Right cardiac atrium (tissue), 5 donors: ENCODE measurements at regions not wholly inside any gene's neighbourhood (a gene's known extent, or its start where the extent isn't known, plus 50 kb on each side); places are given as distances from the start of the nearest gene placed in this dataset.
"Not testable (repeated sequence)": the region's sequence is repeated elsewhere in the genome, so short reads cannot be mapped to it uniquely, and the experiment has no call there.

Source experiments
- ATAC-seq, 2 donors: fragments of 200-7000 bp; cut with Tn5 transposase; one replicate each; pipeline versions ENCODE4 v1.8.0 to v1.9.1; 2020; ENCODE audit warnings: moderate library complexity in 2 of 2, mild to moderate bottlenecking in 1 of 2
- DNase-seq, 3 donors: peaks; one replicate each; pipeline ENCODE4 v3.0.0-alpha.2; 2020
- H3K27ac ChIP-seq: one replicate; pipeline ENCODE4 v1.5.1; 2013; ENCODE audit warnings: mild to moderate bottlenecking, low read length, control low read depth, moderate library complexity
- H3K27me3 ChIP-seq: one replicate; pipeline ENCODE4 v1.6.1; 2013; ENCODE audit not compliant: control insufficient read depth, insufficient read depth
- H3K4me1 ChIP-seq: one replicate; pipeline ENCODE4 v1.6.1; 2013; ENCODE audit warnings: low read length; ENCODE audit not compliant: control insufficient read depth, insufficient read depth
- H3K4me3 ChIP-seq: one replicate; pipeline ENCODE4 v1.5.1; 2013; ENCODE audit warnings: low read length, control low read depth
- H3K9me3 ChIP-seq: one replicate; pipeline ENCODE4 v1.6.1; 2013; ENCODE audit warnings: low read length; ENCODE audit not compliant: control insufficient read depth
- WGBS: extraction: QIAGEN DNeasy Blood & Tissue Kit; methylation state at CpG from one replicate; pipeline ENCODE4 v1.1.7; 2013; 5-methylcytosine and 5-hydroxymethylcytosine counted together
- intact Hi-C, 4 donors: fragments of 100-400 bp; cut with DNase I; formaldehyde crosslinking; loops; one replicate each; pipeline versions ENCODE4 v1.11.0 to v1.14.0; 2022 to 2023
- donor health status: healthy with polysubstance abuse.
- donor health status: DM: no; HTN: yes; CAD: no.
- donor health status: DM: no; HTN: no; CAD: no.
- donor health status: DM: no; HTN: yes; CAD: no; lungs with severe emphysema.
- donor health status: DM: yes; HTN: yes; CAD: no.

DNA sequence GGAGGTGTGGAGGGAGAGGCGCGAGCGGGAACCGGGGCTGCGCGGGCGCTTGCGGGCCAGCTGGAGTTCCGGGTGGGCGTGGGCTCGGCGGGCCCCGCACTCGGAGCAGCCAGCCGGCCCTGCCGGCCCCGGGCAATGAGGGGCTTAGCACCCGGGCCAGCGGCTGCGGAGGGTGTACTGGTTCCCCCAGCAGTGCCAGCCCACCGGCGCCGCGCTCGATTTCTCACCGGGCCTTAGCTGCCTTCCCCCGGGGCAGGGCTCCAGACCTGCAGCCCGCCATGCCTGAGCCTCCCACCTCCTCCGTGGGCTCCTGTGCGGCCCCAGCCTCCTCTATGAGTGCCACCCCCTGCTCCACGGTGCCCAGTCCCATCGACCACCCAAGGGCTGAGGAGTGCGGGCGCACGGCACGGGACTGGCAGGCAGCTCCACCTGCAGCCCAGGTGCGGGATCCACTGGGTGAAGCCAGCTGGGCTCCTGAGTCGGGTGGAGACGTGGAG is 141.4 kb downstream of the SPRY1 start:
- intact Hi-C loops = not testable (repeated sequence)

DNA sequence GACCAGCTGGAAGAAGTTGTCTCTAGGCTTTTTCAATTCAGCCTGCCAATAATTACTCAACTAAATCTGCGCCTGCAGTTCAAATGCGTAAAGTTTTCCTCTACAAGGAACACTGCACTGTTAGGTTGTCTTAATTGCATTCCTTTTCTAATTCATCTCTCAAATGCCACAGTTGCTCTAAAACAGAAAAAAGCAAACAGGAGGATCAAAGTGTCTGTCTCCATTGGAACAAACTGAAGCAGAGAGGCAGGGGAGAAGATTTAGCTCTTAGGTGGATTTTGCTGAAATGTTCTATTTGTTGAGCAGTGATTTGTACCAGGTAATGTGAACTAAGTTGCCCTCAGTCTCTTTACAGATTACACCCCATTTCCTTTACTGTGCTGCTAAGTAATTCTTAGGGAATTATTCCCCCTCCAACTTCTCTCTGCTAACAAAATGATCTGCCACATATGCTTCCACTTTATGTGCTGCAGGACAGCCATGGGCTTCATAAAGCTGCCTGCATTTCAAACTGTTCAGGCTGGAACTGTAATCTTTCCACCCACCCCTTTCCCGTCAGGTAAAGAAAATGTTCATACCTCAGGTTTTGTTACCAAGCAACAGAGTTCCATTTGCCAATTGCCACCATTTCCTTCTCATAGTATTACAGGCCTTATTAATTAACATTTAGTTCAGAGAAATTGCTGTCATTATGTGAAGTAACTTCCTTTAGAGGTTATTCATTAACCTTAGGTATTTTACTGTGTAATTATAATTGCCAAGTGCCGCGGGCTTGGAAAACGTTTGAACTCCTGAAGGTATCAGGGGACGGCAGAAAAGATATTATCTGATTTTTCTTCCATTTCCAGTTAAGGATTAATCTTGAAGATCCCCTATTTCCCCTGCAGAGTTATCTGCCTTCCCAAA is 149.3 kb downstream of the SPRY1 start:
- H3K27me3 ChIP-seq = no peaks in the 10 kb centered on the region
- no peak for ATAC-seq
- no peaks in the 10 kb centered on the region for H3K4me1 ChIP-seq
- no peak for DNase-seq
- intact Hi-C loops = no loop called here
- H3K4me3 ChIP-seq = no peak overlapping the region
- 65% methylated on average over 7 of the region's 7 CpGs for WGBS
- H3K27ac ChIP-seq = no peak overlapping the region
- H3K9me3 ChIP-seq = no peaks in the 10 kb centered on the region

More for the DNA sequence above, 141.4 kb downstream of the SPRY1 start:
- H3K9me3 ChIP-seq, DNase-seq, H3K27me3 ChIP-seq, H3K27ac ChIP-seq, H3K4me3 ChIP-seq, ATAC-seq, H3K4me1 ChIP-seq: not testable (repeated sequence)
- 95% methylated on average over 39 of the region's 39 CpGs for WGBS

DNA sequence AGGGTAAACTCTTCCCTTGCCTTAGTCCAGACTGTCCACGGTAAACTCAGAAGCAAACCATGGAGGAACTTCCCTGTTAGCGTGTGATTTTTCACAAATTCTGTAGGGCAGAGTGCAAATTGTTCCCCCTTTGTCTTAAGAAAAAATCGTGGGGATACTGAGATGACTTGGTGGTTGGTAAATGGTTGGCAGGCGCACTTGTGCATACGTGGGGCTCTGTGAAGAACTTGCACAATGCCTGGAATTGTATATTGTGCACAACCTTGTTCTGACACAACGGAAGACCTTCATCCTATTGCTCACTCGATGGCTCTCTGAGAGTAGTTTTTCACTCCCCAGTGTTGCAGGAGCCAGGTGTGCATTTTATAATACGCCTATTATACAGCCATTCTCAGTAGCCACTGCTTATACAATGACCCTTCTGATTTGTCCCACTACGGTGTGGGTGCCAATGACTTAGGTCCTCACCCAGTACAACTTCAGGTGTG is 150.0 kb downstream of the SPRY1 start:
- Histone ChIP-seq H3K4me3 (no peak overlapping the region), H3K27me3 (no peaks in the 10 kb centered on the region), H3K27ac (no peak overlapping the region), H3K4me1 (no peaks in the 10 kb centered on the region), H3K9me3 (no peaks in the 10 kb centered on the region)
- intact Hi-C loops = no loop called here
- no peak for DNase-seq
- ATAC-seq = no peak
- 80% methylated on average over 9 of the region's 9 CpGs for WGBS

DNA sequence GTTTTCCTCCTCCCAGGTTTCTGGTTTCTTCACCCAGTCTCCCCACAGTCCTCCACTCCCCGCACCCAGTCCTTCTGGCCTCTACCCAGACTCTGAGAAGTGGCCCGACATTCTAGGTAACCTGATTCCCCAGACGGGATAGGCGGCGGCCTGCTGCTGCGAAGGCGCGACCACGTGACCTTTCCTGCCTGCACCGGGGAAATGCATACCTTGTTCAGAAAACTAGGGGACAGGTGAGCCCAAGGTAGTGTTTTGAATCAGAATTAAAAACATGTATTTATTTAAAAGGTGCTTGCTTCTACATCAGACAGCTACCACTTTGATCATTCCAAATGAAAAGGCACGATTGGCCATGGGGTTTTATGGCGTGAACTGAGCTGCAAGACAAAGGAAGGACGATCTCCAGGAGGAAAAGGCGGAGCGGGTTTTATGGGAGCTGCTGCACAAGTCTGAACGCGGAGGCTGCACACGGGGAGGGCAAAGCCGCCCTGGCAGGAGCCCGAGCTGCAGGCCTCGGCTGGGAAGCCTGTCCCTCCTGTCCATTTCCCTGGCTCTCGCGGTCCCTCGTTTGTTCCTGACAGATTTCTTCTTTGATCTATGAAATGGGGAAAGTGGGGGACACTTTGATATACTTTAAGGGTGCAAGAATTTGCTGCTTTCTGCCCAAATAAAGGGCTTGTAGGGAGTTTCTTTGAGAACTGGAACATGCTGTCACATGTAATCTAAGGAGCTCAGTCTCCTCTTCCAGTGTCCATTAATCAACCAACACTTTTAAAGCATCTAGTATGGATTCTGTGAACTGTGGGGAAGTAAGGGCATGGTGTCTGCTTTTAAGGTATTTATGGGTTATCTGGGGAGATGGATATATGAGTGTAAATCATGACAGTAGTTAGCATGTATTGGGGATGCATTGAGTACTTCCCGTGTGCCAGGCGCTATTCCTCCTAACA is 150.9 kb downstream of the SPRY1 start:
- intact Hi-C loops = no loop called here
- no peak for ATAC-seq
- no peaks in the 10 kb centered on the region for H3K27me3 ChIP-seq
- H3K4me3 ChIP-seq = no peak overlapping the region
- H3K4me1 ChIP-seq = no peaks in the 10 kb centered on the region
- 90% methylated on average over 26 of the region's 26 CpGs for WGBS
- H3K9me3 ChIP-seq = no peaks in the 10 kb centered on the region
- DNase-seq = peak in 1 of 3 donors; percentile 32
- no peak overlapping the region for H3K27ac ChIP-seq

DNA sequence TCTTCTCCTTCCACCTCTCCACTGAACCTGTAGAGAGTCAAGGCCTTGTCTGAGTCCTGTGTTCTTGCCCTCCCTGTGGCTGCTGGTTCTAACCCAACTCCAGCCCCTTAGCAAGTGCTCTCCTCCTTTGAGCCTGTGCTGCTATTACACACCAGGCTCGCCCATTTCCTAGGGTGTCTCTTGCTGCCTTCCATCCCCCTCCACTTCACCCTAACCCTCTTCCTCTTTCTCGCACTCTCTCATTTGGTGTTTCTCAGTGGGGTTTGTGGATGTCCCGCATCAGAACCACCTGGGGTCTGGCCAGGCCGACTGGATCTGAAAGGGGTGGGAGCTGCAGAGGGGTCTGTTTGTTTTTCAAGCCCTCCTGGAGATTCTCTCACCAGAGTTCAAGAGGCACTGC is 156.7 kb downstream of the SPRY1 start:
- H3K27me3 ChIP-seq = no peaks in the 10 kb centered on the region
- no peaks in the 10 kb centered on the region for H3K9me3 ChIP-seq
- WGBS = 85% methylated on average over 4 of the region's 4 CpGs
- intact Hi-C loops = loop anchor here in 1 of 4 donors (10.0 kb wide), 1 partner anchor 112 kb away; no protein-coding TSS in a partner anchor
- no peak overlapping the region for H3K27ac ChIP-seq
- ATAC-seq (no peak), DNase-seq (no peak)
- H3K4me3 ChIP-seq = no peak overlapping the region
- peaks cover 4% of the 10 kb centered on the region for H3K4me1 ChIP-seq

DNA sequence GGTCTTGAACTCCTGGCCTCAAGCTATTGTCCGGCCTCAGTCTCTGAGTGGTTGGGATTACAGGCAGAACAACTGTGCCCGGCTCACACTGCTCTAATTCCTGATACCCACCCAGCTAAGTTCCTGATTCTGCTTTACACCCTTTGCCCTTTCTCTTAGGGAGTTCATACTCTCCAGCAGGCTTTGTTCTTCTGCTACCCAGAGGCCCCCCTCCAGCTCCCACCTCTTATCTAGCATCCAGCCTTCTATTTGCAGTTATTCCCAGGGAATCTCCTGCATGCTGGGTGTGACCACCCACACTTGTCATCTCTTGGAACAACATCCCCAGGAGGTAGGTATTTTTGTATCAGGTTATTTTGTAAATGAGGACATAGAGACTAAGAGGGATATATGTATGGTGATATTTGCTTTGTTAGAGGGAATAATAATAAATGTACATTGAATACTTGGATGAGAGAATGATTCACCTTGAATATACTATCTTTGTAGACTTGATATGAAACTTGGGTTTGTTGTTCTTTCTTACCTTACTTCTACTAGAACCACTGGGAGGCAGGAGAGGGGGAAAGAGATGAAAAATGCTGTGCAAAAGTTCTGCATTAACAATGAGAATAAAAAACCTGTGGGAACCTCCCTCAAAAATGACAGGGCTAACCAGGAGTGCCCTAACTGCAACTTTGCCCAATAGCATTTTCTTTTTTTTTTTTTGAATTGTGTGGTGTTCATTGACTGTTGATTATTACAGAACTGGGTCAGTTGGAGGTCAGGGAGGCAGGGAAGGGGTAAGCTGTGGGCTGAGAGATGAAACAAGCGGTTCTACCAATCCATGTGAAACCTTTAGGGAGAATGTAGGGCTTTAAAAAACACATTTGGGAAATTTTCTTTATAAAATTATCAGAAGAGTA is 157.4 kb downstream of the SPRY1 start:
- Histone ChIP-seq H3K4me3 (no peak overlapping the region), H3K27ac (no peak overlapping the region), H3K9me3 (no peaks in the 10 kb centered on the region), H3K27me3 (no peaks in the 10 kb centered on the region), H3K4me1 (peaks cover 4% of the 10 kb centered on the region)
- DNase-seq (no peak), ATAC-seq (no peak)
- intact Hi-C loops = loop anchor here in 1 of 4 donors (10.0 kb wide), 1 partner anchor 111 kb away; no protein-coding TSS in a partner anchor
- 82% methylated on average over 3 of the region's 3 CpGs for WGBS

DNA sequence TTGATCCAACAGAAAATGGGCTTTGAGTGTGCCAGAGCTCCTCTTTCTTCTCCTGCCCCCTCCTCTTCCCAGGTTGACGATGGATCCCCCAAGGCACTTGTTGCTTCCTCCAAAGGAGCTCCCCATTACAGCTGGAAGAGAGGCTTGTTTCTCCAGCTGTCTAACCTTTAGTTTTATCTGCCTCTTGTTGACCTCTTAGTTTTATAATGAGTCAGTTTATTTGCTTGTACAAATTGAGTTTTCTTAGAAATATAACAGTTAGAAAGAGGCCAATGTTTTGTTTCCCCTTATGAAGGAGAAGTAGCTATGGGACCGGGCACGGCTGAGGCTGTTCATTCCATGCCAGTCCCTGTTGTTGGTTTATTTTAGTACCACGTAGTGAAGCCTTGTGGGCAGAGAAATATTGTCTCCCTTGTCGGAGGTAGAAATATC is 158.2 kb downstream of the SPRY1 start:
- H3K4me1 ChIP-seq = peaks cover 4% of the 10 kb centered on the region
- H3K4me3 ChIP-seq = no peak overlapping the region
- ATAC-seq (peak; percentile 65 to 70), DNase-seq (peak in 2 of 3 donors; percentile 38 to 65)
- no peaks in the 10 kb centered on the region for H3K27me3 ChIP-seq
- H3K9me3 ChIP-seq = no peaks in the 10 kb centered on the region
- 39% methylated on average over 5 of the region's 5 CpGs for WGBS
- peak overlapping the region; percentile 53 for H3K27ac ChIP-seq
- intact Hi-C loops = loop anchor here in 1 of 4 donors (10.0 kb wide), 1 partner anchor 110 kb away; no protein-coding TSS in a partner anchor

DNA sequence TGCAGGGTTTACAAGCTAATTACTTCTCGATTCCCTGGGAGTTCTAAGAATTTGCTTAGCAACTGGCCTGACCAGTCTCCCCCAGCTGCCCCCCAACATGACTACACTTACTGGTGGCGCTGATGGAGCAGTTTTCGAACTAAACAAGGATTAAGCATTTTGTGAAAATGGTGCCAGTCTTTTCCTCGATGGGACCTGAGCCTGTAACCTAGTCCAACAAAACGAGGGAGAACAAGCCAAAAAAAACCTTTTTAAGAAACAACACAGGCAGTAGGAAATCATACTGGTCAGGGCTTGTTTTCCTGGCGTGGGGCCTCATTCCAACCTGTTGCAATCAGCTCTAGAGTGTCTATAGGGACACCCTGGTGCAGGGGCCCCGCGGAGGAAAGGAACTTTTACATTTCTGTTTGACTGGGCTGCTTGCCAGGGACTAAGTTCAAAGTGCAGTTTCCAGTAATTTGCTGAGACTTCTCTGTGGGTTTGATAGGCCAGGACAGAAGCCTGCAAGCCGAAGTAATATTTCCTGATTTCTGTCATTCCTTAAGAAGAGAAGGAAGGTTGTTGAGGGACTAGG is 158.7 kb downstream of the SPRY1 start:
- Histone ChIP-seq H3K4me3 (no peak overlapping the region), H3K4me1 (peaks cover 6% of the 10 kb centered on the region), H3K9me3 (no peaks in the 10 kb centered on the region), H3K27me3 (no peaks in the 10 kb centered on the region), H3K27ac (peak overlapping the region; percentile 6)
- ATAC-seq (peak; percentile 97 to 98), DNase-seq (peak; percentile 88 to 94 (median 91))
- WGBS = 20% methylated on average over 9 of the region's 9 CpGs
- intact Hi-C loops = loop anchor here in 1 of 4 donors (10.0 kb wide), 1 partner anchor 109 kb away; no protein-coding TSS in a partner anchor

DNA sequence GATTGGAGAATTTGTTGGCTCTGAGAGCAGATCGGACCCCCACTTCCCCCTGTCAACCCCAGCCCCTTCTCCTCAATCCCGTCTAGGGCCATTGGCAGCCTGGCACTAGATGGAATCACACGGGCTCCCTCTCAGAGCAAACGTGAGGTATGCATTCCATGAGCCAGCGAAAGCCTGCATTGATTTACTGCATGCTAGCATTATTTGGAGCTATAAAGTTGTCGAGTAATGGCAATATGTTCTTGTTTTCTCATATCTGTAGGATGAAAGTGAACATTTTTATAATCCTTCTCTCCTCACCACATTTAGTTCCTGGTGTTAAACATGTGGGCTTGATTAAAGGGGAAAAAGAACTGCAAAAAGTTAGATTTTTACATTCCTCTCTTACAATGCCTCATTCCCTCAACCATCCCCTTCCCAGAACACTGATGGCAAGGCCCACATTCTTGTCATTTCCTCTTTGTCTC is 159.2 kb downstream of the SPRY1 start:
- peaks cover 6% of the 10 kb centered on the region for H3K4me1 ChIP-seq
- H3K9me3 ChIP-seq = no peaks in the 10 kb centered on the region
- DNase-seq = peak in 1 of 3 donors; percentile 55
- H3K4me3 ChIP-seq = no peak overlapping the region
- intact Hi-C loops = loop anchor here in 1 of 4 donors (10.0 kb wide), 1 partner anchor 109 kb away; no protein-coding TSS in a partner anchor
- WGBS = 39% methylated on average over 6 of the region's 6 CpGs
- no peaks in the 10 kb centered on the region for H3K27me3 ChIP-seq
- H3K27ac ChIP-seq = peak overlapping the region; percentile 6
- peak; percentile 17 to 32 for ATAC-seq
